Esophagus squamous epithelium (tissue), 4 donors: ENCODE measurements at regions not wholly inside any gene's neighbourhood (a gene's known extent, or its start where the extent isn't known, plus 50 kb on each side); places are given as distances from the start of the nearest gene placed in this dataset.

Experiments used
- CTCF ChIP-seq, 6 experiments: fragments of 450-650 bp in 4 of 6; fragments of 200-600 bp in 2 of 6; sonication (generic) in 2 of 6; IDR thresholded peaks; one replicate each; pipeline ENCODE4 v1.5.1; 2016 to 2019; ENCODE audit warnings: antibody characterized with exemption in 6 of 6, mild to moderate bottlenecking in 4 of 6, moderate library complexity in 4 of 6
- POLR2A ChIP-seq, 4 donors: fragments of 450-650 bp; IDR thresholded peaks; one replicate each; pipeline ENCODE4 v1.6.1; 2017; ENCODE audit warnings: antibody characterized with exemption in 4 of 4, mild to moderate bottlenecking in 4 of 4, moderate library complexity in 3 of 4

DNA sequence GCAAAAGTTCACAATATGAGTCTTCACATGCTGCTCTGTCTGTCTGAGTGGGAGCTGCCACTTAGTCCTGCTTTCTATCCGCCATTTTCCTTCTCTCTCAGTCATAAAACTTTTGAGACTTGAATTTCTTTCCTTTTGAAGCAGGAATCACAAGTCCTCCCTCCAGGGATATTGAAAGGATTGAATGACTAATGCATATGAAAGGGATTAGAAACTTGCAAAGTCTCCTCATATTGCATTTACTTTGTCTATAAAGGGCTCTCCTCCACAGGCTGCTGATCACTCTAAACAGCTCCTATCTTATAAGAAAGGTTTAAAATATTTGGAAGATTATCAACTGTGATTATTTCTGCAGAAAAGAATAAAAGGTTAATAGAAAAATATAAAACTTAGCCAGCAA, 879.1 kb downstream of the ARAP2 start:
- no peak for TF ChIP-seq CTCF (IDR thresholded peaks at IDR 0.05)
- no peak for TF ChIP-seq POLR2A (IDR thresholded peaks at IDR 0.05)
